Skeletal muscle cell (primary cell): ENCODE measurements at regions not wholly inside any gene's neighbourhood (a gene's known extent, or its start where the extent isn't known, plus 50 kb on each side); places are given as distances from the start of the nearest gene placed in this dataset.
"Not testable (repeated sequence)": the region's sequence is repeated elsewhere in the genome, so short reads cannot be mapped to it uniquely, and the experiment has no call there.

ENCODE experiments used
- DNase-seq: peaks from one replicate; pipeline ENCODE4 v3.0.0-alpha.2; 2010; ENCODE audit warnings: low read depth
- H3K4me3 ChIP-seq: 2 replicates; pipeline ENCODE4 v1.5.1; 2011; ENCODE audit warnings: low read depth, mild to moderate bottlenecking, control low read depth, low read length, moderate library complexity

- DNase-seq, H3K4me3 ChIP-seq: not testable (repeated sequence)
These were observed 397.4 kb upstream of the SLC35B3 start for GRCh38 chr6:8832695-8833094.

- H3K4me3 ChIP-seq, result no peak overlapping the region
These were observed 396.2 kb upstream of the SLC35B3 start for GRCh38 chr6:8831366-8832152.

GRCh38 chr6:8830794-8831193 is 395.4 kb upstream of the SLC35B3 start:
- no peak overlapping the region for H3K4me3 ChIP-seq
- DNase-seq, result no peak

More at GRCh38 chr6:8831366-8832152, 396.2 kb upstream of the SLC35B3 start:
- no peak for DNase-seq

- DNase-seq, result no peak
- H3K4me3 ChIP-seq, result no peak overlapping the region
These were observed 394.5 kb upstream of the SLC35B3 start for GRCh38 chr6:8829796-8830195.

- no peak overlapping the region for H3K4me3 ChIP-seq
- no peak for DNase-seq
These were observed 394.0 kb upstream of the SLC35B3 start for GRCh38 chr6:8829296-8829695.

GRCh38 chr6:8828376-8828775 is 393.0 kb upstream of the SLC35B3 start:
- H3K4me3 ChIP-seq, result no peak overlapping the region
- no peak for DNase-seq

- H3K4me3 ChIP-seq, result no peak overlapping the region
- no peak for DNase-seq
These were observed 390.4 kb upstream of the SLC35B3 start for GRCh38 chr6:8825726-8826125.

GRCh38 chr6:8821981-8822381 is 386.6 kb upstream of the SLC35B3 start:
- no peak overlapping the region for H3K4me3 ChIP-seq
- no peak for DNase-seq

GRCh38 chr6:8820313-8820712 is 385.0 kb upstream of the SLC35B3 start:
- no peak for DNase-seq

GRCh38 chr6:8819446-8819845 is 384.1 kb upstream of the SLC35B3 start:
- DNase-seq, result no peak
- no peak overlapping the region for H3K4me3 ChIP-seq

More at GRCh38 chr6:8820313-8820712, 385.0 kb upstream of the SLC35B3 start:
- H3K4me3 ChIP-seq, result no peak overlapping the region

- H3K4me3 ChIP-seq, result no peak overlapping the region
- no peak for DNase-seq
These were observed 379.2 kb upstream of the SLC35B3 start for GRCh38 chr6:8814440-8815000.

- no peak overlapping the region for H3K4me3 ChIP-seq
- DNase-seq, result no peak
These were observed 375.0 kb upstream of the SLC35B3 start for GRCh38 chr6:8810325-8810724.

GRCh38 chr6:8809662-8810061 is 374.3 kb upstream of the SLC35B3 start:
- H3K4me3 ChIP-seq, result no peak overlapping the region
- DNase-seq, result no peak

GRCh38 chr6:8803181-8803760 is 367.9 kb upstream of the SLC35B3 start:
- H3K4me3 ChIP-seq, result no peak overlapping the region
- DNase-seq, result no peak

- DNase-seq, H3K4me3 ChIP-seq: not testable (repeated sequence)
These were observed 367.1 kb upstream of the SLC35B3 start for GRCh38 chr6:8802397-8802796.

- no peak overlapping the region for H3K4me3 ChIP-seq
- no peak for DNase-seq
These were observed 359.1 kb upstream of the SLC35B3 start for GRCh38 chr6:8794420-8794819.

GRCh38 chr6:8789878-8790277 is 354.5 kb upstream of the SLC35B3 start:
- no peak for DNase-seq
- no peak overlapping the region for H3K4me3 ChIP-seq

GRCh38 chr6:8785223-8785622 is 349.9 kb upstream of the SLC35B3 start:
- H3K4me3 ChIP-seq, result no peak overlapping the region
- DNase-seq, result no peak

- no peak overlapping the region for H3K4me3 ChIP-seq
- no peak for DNase-seq
These were observed 347.8 kb upstream of the SLC35B3 start for GRCh38 chr6:8783191-8783590.

GRCh38 chr6:8780653-8781052 is 345.3 kb upstream of the SLC35B3 start:
- no peak for DNase-seq
- H3K4me3 ChIP-seq, result no peak overlapping the region

- H3K4me3 ChIP-seq, result no peak overlapping the region
- DNase-seq, result no peak
These were observed 329.4 kb upstream of the SLC35B3 start for GRCh38 chr6:8764733-8765132.
